ENCODE measurements at regions not wholly inside any gene's neighbourhood (a gene's known extent, or its start where the extent isn't known, plus 50 kb on each side); places are given as distances from the start of the nearest gene placed in this dataset.

DNA sequence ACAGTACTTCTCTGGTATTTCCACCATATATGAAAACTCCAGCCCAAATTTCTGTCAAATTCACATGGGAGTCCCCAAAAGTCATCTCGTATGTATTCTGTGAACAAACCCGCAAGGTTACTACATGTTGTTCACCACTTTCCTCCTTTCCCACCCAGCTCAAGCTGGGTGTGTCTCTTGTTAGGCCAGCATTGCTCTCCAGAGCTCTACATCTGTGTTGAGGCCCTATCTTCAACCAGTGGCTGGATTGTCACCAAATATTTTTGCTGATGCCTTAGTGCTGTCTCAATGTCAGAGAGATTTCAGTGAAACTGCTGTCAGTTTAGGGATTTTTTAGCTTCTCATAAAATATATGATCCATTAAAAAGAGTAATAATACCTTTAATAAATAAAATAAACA, 230.9 kb downstream of the BTG1 start:
- no peak for DNase-seq

DNA sequence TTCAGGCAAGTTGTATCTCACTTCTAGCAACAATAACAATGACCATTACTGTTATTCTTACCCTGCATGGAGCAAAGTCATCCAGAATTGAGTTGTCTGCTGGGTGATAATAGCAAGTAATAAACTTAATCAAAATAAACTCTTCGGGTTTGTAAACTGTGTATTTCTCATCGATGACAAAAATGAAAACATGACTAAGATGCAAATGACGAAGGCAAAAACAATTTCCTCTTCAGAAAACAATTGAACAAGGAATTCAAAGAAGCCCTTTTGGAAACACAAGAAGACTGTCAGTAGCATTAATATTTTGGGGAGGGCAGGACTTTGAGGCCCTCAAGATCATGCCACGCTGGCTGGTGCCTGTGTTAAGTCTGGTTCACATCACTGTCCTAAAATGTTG, 232.0 kb downstream of the BTG1 start:
- no peak for DNase-seq

DNA sequence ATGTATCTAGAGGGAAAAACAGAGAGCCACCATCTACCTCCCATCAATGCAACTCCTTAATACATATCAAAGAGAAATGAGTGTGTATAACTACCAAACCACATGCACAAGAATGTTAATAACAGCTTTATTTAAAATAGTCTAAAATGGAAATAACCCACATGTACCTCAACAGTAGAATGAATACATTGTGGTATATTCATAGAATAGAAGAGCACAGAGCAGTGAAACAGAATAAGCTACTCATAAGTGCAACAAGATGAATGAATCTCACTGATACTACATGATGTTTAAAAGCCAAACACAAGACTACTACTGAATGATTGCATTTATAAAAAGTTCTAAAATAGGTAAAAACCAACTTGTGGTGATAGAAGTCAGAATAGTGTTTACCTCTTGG, 232.5 kb downstream of the BTG1 start:
- no peak for DNase-seq

DNA sequence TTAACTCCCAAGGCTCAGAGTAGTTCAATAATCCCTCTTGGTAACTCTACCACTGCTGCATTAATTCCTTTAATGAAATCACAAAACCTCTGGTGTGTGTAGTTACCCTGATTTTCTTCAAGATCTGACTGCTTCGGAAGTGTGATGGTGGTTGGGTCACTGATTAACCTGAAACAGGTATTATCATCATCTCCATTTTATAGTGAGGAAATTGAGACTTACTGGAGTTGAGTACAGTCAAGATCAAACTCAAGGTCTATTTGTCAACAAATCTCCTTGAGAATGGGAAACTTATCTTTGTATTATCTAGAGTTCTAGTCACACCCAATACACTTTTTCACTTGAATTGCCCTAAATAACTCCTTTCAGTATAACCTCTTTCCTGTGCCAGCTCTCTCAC, 233.5 kb downstream of the BTG1 start:
- no peak for DNase-seq

DNA sequence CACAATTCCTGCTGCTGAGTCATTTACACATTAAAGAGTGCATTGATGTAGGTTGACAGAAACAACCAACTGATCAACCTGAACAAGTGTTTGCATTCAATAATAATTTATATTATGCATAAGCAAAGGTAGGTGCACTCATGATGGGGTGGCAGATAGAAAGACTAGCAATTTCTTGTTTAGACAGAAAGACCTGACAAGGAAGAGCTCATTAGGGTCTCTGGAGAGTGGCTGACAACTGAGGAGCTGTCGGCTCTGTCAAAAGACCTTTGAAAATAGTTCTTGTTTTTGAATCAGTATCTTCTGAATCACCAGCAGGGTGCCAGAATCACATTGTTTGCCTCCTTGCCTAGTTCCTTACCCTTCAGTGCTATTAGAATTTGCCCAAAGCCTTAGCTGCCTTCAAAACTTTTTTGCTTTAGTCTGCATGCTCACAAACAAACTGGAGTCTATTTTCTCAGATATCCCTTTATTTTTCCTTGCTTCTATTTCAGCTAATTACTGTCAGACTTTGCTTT, 234.7 kb downstream of the BTG1 start:
- no peak for DNase-seq

DNA sequence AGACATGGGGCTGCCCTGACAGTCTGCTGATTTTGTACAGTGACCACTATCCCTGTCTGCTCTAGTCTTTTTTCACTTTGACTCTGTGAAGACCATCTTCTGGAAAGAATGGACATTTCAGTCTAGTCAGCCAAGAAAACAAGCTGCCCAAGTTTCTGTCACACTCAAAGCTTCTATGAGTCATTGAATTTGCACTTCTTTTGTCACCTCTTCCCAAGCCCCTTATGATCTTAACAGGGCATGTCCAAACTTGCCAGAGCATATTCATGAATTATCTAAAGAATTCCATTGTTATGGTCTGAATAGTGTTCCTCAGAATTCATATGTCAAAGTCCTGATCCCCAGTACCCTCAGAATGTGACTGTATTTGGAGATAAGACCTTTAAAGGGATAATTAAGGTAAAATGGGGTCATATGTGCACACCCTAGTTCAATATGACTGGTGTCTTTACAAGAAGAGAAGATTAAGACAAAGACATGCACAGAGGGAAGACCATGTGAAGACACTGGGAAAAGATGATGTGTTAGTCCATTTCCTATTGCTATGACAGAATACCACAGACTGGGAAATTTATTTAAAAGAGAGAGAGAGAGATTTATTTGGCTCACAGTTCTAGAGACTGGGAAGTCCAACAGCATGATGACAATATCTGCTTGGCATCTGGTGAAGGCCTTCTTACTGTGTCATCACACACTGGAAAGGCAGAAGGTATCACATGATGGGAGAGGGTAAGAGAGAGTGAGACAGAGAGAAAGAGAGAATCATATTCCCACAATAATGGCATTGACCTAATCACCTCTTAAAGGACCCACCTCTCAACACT, 242.6 kb downstream of the BTG1 start:
- DNase-seq = no peak

DNA sequence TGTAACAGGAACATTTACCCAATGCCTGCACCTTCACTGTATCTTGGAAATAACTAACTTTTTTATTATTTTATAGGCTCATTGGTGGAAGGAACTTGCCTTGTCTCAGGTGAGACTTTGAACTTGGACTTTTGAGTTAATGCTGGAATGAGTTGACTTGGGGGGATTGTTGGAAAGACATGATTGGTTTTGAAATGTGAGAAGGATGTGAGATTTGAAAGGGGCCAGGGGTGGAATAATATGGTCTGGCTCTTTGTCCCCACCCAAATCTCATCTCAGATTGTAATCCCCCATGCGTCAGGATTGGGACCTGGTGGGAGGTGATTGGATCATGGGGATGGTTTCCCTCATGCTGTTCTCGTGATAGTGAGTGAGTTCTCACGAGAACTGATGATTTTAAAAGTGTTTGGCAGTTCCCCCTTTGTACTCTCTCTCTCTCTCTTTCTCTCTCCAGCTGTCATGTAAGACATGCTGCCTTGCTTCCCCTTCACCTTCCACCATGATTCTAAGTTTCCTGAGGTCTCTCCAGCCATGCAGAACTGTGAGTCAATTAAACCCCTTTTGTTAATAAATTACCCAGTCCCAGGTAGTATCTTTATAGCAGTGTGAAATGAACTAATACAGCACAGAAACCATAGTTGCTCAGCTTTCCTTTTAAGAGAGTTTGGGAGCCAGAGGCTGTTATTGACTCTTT, 244.1 kb downstream of the BTG1 start:
- no peak for DNase-seq

DNA sequence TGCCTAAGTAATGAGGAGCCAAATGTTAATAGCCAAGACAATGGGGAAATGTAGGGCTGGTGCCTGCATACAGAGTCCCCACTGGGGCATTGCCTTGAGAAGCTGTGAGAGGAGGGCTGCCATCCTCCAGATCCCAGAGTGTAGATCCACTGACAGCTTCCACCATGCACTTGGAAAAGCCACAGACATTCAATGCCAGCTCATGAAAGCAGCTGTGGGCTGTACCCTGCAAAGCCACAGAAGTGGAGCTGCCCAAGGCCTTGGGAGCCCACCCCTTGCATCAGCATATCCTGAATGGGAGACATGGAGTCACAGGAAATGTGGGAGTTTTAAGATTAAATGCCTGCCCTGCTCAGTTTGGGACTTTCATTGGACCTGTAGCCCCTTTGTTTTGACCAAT, 244.7 kb downstream of the BTG1 start:
- no peak for DNase-seq

DNA sequence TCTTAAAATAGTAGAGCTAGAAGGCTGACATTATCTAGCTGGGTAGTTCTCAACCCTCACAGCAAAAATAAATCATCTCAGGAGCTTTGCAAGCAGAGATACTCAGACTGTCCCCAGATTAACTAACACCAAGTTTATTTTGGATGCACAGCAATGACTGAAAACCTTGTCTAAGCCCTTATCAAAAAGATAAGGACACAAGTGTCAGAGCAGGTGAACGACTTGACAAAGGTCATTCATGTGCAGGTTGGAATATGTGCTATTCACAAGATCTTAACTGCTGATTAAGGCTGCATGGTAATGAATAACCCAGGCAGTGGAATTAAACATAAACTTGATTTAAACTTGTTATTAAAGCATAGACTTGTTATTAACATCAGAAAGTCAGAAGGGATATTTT, 246.6 kb downstream of the BTG1 start:
- DNase-seq = no peak

DNA sequence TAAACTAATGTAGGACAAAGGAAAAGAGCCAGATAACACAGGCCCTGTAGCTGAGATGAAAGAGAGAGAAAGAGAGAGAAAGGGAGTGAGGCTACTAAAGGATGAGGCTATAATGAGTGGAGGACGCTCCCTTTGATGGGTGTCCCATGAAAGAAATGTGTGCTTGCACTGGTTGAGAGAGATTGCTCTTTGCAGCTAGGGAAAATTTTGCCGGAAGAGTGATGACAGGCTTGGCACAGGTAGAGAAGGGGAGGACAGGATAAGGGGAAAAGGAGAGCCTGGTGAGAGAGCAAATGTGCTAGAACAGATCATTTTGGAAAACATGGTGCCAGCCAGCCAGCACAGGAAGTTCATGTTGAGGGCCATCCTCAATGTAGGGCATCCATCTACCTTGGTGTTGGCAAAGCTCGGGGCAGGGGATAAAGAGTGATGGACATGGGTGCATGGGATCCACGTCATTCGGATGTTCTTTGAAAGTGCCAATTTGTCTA, 248.6 kb downstream of the BTG1 start:
- no peak for DNase-seq

DNA sequence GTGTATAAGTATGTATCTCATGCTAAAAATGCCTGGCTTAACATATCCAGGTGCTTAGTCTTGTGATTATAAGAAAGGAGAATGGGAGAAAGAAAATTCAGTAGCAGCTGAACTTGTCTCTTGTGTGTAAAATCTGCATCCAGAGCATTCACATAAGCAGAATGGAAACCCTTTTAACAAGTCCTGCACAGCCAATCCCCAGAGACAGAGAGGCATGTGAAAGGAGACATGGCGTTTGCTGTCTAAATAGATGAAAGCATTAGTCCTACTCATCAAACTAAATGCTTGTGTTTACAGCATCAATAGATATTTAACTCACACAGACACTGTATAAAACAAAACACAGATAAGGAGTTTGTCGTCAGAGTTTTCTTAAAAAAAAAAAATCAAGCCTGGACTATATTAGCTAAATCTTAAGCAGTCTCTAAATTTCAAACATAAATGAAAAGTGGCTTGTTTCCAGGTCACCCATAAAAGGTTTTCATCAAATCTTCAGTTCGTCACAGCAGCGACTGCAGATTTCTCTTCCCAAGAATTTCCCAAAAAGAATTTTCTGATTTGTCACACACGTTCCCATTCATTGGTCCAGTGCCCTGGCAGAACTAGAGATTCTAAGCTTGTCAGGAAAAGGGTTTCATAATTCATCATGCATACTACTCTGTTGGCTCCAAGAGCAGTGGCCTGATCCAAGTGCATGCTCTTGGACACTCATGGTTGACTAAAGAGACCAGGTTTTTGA, 249.2 kb downstream of the BTG1 start:
- no peak for DNase-seq

DNA sequence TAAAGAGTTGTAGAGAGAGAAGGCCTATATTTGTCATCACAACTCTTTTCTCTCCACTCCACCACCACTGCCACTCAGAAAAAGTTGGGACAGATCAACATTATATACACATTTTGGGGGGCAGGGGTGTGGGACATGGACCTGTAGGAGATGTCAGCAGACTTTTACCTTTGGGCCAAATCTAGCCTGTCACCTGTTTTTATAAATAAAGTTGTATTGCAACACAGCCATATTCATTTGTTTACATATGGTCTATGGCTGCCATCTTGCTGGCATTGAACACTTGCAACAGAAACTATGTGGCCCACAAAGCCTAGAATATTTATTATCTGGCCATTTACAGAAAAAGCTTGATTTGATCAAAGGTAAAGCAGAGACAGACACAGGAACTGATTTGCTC, 250.7 kb downstream of the BTG1 start:
- no peak for DNase-seq

DNA sequence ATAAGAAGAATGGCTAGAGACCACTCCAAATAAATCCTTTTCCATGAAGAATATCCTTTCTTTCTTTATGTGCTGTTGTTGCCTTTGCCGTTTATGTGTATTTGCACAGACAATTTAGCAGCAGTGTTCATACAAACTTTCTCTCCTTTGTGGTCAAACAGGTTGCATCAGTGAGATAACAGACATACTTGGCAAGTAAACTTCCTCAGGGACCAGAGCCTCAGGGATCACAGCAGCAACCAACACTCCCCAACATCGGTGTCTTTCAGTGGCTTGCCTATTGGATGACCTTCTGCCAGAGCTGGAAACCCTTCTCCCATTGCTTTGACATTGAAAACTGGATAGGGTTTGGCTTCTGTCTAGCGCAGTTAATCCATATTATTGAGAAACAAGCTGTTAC, 252.2 kb downstream of the BTG1 start:
- DNase-seq = no peak

DNA sequence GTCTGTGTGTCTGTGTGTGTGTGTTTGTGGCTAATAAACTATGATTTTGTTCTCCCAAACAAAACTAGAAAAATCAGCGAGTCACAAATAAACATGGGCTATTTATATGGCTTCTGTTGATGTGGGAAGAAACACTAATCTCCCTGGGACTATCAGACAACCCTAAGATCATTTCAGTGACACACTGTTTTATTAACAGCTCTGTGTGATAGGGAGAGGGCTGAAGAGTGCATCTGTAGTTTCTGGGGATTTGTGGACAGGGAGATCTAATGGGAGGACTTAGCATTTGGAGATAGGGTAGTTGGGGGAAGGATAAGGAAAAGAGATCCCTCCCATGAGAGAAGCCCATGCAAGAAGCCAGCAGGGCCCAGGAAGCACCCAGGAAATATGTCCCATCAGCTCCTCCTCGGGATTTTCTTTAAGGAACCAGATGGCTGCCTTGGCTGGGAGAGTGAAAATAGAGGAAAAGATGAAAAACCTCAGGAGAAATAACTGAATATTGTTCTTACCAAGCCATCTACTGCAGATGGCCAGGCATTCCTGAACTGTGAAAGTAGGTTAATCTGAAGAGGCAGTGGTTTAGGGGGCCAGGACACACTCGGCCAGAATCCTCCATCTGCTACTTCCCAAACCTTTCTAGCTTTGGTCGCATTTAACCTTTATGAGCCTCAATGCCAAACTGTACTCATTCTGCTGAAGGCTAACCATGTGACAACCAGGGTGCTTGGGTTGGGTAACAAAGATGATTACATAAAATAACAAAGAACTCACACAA, 253.4 kb downstream of the BTG1 start:
- DNase-seq = no peak

DNA sequence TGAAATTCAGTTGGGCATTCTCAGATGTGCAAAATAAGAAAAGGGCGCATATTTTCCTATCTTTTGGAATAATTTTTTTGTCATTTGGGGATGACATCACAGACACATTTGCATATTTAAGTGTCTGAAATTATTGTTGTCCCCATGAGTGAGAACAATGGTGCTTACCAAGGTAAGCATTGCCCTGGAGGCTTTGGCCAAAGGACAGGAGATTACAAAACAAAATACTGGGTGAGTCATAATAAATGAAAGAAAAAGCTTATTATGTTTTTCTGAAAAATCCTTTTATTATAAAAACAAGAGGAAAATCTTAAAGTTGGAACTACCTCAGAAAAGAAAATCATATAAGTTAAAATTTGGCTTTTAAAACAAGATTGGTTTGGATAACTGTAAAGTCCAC, 254.9 kb downstream of the BTG1 start:
- DNase-seq = no peak

DNA sequence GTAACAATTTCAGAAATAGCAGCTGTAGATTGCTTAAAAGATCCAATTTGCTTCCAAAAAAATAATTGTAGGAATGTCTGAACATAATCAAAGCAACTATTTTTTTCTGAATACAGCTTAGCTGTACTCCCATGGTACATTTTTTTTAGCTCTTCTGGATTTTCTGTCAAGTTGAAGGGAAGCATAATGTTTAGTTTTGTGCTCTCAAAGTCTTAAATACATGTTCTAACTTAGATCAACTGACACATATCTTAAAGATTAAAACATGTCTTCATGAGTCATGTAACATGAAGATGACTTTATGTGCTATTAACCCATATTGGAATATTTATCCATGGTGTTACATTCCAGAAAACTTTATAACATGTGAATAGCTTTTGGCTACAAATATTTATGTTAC, 255.7 kb downstream of the BTG1 start:
- DNase-seq = no peak

DNA sequence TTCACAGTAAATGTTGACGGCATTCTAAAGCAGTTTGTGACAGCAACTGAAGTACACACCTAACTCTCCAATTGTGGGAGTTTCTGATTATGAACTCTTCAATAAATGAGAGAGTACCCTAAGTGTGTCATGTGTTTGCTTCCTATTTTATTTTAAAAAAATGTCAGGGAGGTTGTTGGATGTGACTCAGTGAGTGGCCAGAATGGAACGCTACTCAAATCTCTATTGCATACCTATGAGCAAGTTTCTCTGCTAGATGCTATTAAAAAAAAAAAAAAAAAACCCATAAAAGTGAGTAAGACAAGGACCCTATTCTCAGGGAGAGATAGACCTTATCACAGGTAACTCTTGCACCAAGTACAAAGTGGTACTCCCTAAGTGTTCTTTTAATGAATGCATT, 256.6 kb downstream of the BTG1 start:
- DNase-seq = no peak

DNA sequence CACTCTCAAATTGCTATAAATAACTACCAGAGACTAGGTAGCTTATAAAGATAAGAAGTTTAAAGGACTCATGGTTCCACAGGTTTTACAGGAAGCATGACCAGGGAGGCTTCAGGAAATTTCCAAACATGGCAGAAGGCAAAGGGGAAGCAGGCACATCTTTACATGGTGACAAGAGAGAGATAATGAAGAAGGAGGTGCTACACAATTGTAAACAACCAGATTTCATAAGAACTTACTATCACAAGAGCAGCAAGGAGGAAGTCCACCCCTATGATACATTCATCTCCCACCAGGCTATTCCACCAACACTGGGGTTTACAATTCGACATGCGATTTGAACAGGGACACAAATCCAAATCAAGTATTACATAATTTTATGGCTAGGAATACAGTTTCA, 257.7 kb downstream of the BTG1 start:
- DNase-seq = no peak

DNA sequence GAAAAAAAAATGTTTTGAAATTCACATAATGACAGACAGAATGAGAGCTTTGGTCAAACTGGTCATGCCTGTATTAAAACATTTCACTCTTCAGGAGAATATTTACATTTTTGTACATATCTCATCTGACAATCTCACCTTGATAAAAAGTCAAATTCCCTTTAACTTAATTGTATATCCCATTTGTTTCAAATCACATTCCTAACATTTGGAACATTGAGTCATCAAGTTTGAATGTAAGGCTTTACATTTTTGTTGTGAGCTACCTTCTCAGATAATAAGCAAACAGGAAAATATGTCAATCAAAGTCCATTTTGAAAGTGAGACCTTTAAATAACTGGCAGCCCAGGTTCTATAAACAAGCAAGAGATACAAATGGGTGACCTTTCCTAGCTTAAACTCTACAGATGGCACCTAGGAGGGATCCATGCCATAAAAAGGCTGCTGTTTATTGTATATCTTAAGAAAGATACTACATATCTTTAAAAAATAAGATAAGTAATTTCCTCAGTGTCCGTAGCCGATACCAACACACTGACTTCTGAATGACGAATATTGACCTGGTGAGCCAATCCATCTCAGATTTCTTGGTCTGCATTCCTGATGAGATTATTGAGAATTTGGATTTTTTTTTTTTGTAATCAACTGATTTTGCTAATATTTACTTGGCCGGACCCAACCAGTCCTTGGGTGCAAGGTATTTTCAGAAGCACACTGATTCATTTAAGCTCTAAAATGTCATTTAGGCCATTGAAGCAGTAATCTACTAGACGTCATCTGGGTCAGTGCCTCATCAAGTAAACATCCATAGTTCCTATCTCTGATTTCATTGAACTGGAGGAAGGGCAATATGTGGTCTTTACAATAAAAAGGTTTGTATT, 259.6 kb downstream of the BTG1 start:
- DNase-seq = no peak

DNA sequence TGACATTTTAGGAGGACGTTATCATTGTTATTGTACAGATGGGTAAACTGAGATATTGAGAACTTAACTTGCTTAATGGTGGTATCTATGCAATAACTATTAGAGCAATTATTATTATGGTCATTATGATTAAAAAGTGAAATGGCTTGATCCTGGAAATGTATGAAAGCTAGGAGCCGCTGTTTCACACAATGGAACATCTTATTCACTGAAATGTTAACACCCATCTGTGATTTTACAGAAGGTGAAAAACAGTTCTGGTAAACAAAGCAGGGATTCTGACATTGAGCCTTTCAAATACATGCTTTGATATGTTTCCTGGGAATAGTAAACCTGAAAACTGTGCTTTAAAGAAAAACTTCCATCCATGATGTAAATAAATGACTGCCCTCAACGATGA, 261.4 kb downstream of the BTG1 start:
- DNase-seq = no peak

DNA sequence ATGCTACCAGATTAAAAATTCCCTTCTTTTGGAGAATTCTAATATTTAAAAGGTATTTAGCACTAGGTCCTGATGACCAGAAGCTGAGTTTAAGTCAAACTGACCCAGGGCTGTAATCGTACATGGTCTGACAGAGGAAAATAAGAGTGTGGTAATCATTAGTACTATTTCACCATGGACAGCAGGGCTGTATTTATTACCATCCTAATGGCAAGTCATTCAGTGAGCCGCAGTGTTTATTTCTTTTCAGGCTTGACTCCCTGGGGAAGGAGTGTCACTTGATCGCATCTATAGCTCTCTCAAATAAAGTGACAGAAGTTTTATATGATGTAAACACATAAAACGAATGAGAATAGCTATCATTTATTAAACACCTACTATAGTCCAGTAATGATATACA, 261.8 kb downstream of the BTG1 start:
- DNase-seq = no peak

DNA sequence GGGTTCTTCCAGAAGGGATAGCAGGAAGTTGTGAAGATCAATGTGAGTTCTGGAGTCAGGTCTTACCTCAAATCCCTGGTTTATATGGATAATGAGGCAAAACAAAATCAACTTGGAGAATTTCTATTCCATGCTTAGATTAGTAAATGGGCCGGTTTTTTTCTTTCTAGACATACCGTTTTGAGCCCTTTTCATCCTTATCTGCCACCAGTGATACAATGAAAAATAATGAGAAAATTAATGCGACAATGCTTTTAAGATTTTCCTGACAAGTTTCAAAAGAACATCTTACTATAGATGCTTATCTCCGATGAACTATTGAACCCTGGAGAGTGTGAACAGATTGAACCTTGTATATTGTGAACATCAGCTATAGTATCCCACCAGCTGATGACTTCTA, 262.7 kb downstream of the BTG1 start:
- DNase-seq = no peak

Measured in stimulated activated CD4-positive, alpha-beta T cell treated with anti-CD3 and anti-CD28 coated beads, Interleukin-15, amount 100 ng/mL, for 24 hours (primary cell).